GM23338 (cell line): ENCODE measurements at regions not wholly inside any gene's neighbourhood (a gene's known extent, or its start where the extent isn't known, plus 50 kb on each side); places are given as distances from the start of the nearest gene placed in this dataset.

ENCODE experiments used
- EZH2 ChIP-seq: fragments of 200-600 bp; sonication (generic); IDR thresholded peaks from one replicate; pipeline ENCODE4 v1.8.0; 2017; ENCODE audit warnings: antibody characterized with exemption, mild to moderate bottlenecking, low read depth; ENCODE audit not compliant: unreplicated experiment
- EZH2phosphoT487 ChIP-seq: fragments of 200-600 bp; sonication (generic); IDR thresholded peaks from one replicate; pipeline ENCODE4 v1.8.1; 2018; ENCODE audit warnings: antibody characterized with exemption; ENCODE audit not compliant: unreplicated experiment
- JUNB ChIP-seq: IDR thresholded peaks from one replicate; pipeline ENCODE4 v1.6.1; 2016; ENCODE audit warnings: antibody characterized with exemption; ENCODE audit not compliant: unreplicated experiment
- POLR2AphosphoS5 ChIP-seq: IDR thresholded peaks from 2 replicates; pipeline ENCODE4 v1.6.1; 2016; ENCODE audit warnings: antibody characterized with exemption, low read depth
- STAT1 ChIP-seq: IDR thresholded peaks from one replicate; pipeline ENCODE4 v1.6.1; 2016; ENCODE audit warnings: antibody characterized with exemption; ENCODE audit not compliant: unreplicated experiment
- ZNF331 ChIP-seq: fragments of 250-450 bp; sonication (Bioruptor Pico); IDR thresholded peaks from 2 replicates; pipeline ENCODE4 v1.5.0; 2020; ENCODE audit warnings: low read depth, mild to moderate bottlenecking, moderate library complexity
- TF ChIP-seq, protein P1 (sequence below), 2 experiments: fragments of 200-600 bp in 1 of 2; sonication (generic) in 1 of 2; conservative IDR thresholded peaks; 2 replicates each; pipeline versions ENCODE4 v1.5.1 to v1.6.1; 2016 to 2017; ENCODE audit warnings: antibody characterized with exemption in 2 of 2, low read depth in 2 of 2, mild to moderate bottlenecking in 2 of 2, moderate library complexity in 1 of 2
- TF ChIP-seq, protein P2 (sequence below): IDR thresholded peaks from one replicate; pipeline ENCODE4 v1.6.1; 2018; ENCODE audit warnings: antibody characterized with exemption; ENCODE audit not compliant: unreplicated experiment

DNA sequence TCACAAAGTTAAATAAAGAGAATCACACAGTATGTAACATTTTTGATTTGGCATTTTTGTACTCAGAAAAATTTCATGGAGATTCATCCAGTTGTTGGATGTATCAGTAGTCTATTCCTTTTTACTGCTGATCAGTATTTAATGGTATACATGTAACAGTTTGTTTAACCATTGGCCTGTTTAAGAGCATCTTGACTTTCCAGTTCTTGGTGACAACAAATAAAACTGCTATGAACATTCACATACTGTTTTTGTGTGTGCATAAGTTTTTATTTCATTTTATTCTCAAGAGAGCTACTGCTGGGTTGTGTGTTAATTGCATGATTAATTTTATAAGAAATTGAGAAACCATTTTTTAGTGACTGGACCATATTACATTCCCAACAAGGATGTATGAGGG is 694.5 kb upstream of the RAB6C start:
- TF ChIP-seq, protein P1, sequence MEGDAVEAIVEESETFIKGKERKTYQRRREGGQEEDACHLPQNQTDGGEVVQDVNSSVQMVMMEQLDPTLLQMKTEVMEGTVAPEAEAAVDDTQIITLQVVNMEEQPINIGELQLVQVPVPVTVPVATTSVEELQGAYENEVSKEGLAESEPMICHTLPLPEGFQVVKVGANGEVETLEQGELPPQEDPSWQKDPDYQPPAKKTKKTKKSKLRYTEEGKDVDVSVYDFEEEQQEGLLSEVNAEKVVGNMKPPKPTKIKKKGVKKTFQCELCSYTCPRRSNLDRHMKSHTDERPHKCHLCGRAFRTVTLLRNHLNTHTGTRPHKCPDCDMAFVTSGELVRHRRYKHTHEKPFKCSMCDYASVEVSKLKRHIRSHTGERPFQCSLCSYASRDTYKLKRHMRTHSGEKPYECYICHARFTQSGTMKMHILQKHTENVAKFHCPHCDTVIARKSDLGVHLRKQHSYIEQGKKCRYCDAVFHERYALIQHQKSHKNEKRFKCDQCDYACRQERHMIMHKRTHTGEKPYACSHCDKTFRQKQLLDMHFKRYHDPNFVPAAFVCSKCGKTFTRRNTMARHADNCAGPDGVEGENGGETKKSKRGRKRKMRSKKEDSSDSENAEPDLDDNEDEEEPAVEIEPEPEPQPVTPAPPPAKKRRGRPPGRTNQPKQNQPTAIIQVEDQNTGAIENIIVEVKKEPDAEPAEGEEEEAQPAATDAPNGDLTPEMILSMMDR (conservative IDR thresholded peaks at IDR 0.05; ENCODE audit: low read depth in 2 of 2) = no peak
- TF ChIP-seq EZH2 (no peak), STAT1 (no peak), JUNB (no peak), POLR2AphosphoS5 (no peak), EZH2phosphoT487 (no peak), ZNF331 (CRISPR knock-in tag) (no peak)
- TF ChIP-seq, protein P2, sequence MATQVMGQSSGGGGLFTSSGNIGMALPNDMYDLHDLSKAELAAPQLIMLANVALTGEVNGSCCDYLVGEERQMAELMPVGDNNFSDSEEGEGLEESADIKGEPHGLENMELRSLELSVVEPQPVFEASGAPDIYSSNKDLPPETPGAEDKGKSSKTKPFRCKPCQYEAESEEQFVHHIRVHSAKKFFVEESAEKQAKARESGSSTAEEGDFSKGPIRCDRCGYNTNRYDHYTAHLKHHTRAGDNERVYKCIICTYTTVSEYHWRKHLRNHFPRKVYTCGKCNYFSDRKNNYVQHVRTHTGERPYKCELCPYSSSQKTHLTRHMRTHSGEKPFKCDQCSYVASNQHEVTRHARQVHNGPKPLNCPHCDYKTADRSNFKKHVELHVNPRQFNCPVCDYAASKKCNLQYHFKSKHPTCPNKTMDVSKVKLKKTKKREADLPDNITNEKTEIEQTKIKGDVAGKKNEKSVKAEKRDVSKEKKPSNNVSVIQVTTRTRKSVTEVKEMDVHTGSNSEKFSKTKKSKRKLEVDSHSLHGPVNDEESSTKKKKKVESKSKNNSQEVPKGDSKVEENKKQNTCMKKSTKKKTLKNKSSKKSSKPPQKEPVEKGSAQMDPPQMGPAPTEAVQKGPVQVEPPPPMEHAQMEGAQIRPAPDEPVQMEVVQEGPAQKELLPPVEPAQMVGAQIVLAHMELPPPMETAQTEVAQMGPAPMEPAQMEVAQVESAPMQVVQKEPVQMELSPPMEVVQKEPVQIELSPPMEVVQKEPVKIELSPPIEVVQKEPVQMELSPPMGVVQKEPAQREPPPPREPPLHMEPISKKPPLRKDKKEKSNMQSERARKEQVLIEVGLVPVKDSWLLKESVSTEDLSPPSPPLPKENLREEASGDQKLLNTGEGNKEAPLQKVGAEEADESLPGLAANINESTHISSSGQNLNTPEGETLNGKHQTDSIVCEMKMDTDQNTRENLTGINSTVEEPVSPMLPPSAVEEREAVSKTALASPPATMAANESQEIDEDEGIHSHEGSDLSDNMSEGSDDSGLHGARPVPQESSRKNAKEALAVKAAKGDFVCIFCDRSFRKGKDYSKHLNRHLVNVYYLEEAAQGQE = no peak
